ENCODE measurements at regions not wholly inside any gene's neighbourhood (a gene's known extent, or its start where the extent isn't known, plus 50 kb on each side); places are given as distances from the start of the nearest gene placed in this dataset.

- TF ChIP-seq GATA2 (IDR thresholded peaks at IDR 0.05; ENCODE audit: low read depth, low read length): no peak
- TF ChIP-seq GATA3 (IDR thresholded peaks at IDR 0.05; ENCODE audit: low read depth, low read length): no peak
Measured at GRCh38 chr21:35768187-35768586, 292.1 kb downstream of the SETD4 start.

Data from SH-SY5Y (cell line).